Loucy (cell line): ENCODE measurements at regions not wholly inside any gene's neighbourhood (a gene's known extent, or its start where the extent isn't known, plus 50 kb on each side); places are given as distances from the start of the nearest gene placed in this dataset.

ENCODE experiments used
- H2AFZ ChIP-seq: fragments of 200-600 bp; sonication (generic); 2 replicates; pipeline ENCODE4 v1.6.0; 2016; ENCODE audit warnings: antibody characterized with exemption, mild to moderate bottlenecking, low read length, moderate library complexity
- H3F3A ChIP-seq: fragments of 200-600 bp; 2 replicates; pipeline ENCODE4 v1.6.0; 2016; ENCODE audit warnings: antibody characterized with exemption, low read depth, mild to moderate bottlenecking
- H3K27me3 ChIP-seq: fragments of 200-600 bp; sonication (generic); 2 replicates; pipeline ENCODE4 v1.6.1; 2014; ENCODE audit warnings: low read length, mild to moderate bottlenecking; ENCODE audit not compliant: insufficient read depth, poor library complexity, severe bottlenecking
- H3K36me3 ChIP-seq: fragments of 200-600 bp; sonication (generic); 2 replicates; pipeline ENCODE4 v1.6.1; 2016; ENCODE audit warnings: low read length; ENCODE audit not compliant: insufficient read depth
- H3K4me1 ChIP-seq: fragments of 200-600 bp; sonication (generic); 2 replicates; pipeline ENCODE4 v1.5.1; 2014; ENCODE audit warnings: low read length, mild to moderate bottlenecking; ENCODE audit not compliant: insufficient read depth, poor library complexity, severe bottlenecking
- H3K4me2 ChIP-seq: fragments of 200-600 bp; sonication (generic); 2 replicates; pipeline ENCODE4 v1.6.0; 2014; ENCODE audit warnings: antibody characterized with exemption, low read length, low read depth, mild to moderate bottlenecking; ENCODE audit not compliant: poor library complexity, severe bottlenecking
- H3K4me3 ChIP-seq: fragments of 200-600 bp; sonication (generic); 2 replicates; pipeline ENCODE4 v1.5.1; 2014; ENCODE audit warnings: low read length, mild to moderate bottlenecking, mixed read lengths; ENCODE audit not compliant: poor library complexity, severe bottlenecking
- H3K79me2 ChIP-seq: fragments of 200-600 bp; sonication (generic); 2 replicates; pipeline ENCODE4 v1.6.1; 2014; ENCODE audit warnings: low read length; ENCODE audit not compliant: insufficient read depth
- H3K9ac ChIP-seq: fragments of 200-600 bp; sonication (generic); 2 replicates; pipeline ENCODE4 v1.6.0; 2014; ENCODE audit warnings: mild to moderate bottlenecking, low read depth, low read length, moderate library complexity; ENCODE audit not compliant: poor library complexity, severe bottlenecking
- H3K9me2 ChIP-seq: fragments of 200-600 bp; sonication (generic); replicated peaks from 2 replicates; pipeline ENCODE4 v1.6.1; 2016; ENCODE audit warnings: low read depth, low read length, mixed read lengths
- H3K9me3 ChIP-seq: fragments of 200-600 bp; sonication (generic); 2 replicates; pipeline ENCODE4 v1.6.1; 2014; ENCODE audit warnings: mild to moderate bottlenecking, antibody characterized with exemption, low read length, low read depth; ENCODE audit not compliant: insufficient read depth
- H4K20me1 ChIP-seq: fragments of 200-600 bp; sonication (generic); 2 replicates; pipeline ENCODE4 v1.6.0; 2014; ENCODE audit warnings: antibody characterized with exemption, low read length, mild to moderate bottlenecking; ENCODE audit not compliant: insufficient read depth, poor library complexity, severe bottlenecking
- CTCF ChIP-seq: fragments of 200-600 bp; sonication (generic); conservative IDR thresholded peaks from 2 replicates; pipeline ENCODE4 v1.5.1; 2014; ENCODE audit warnings: mild to moderate bottlenecking, antibody characterized with exemption, low read length
- EZH2phosphoT487 ChIP-seq: fragments of 200-600 bp; IDR thresholded peaks from 2 replicates; pipeline ENCODE4 v1.6.1; 2018; ENCODE audit warnings: antibody characterized with exemption, mild to moderate bottlenecking, moderate library complexity, borderline replicate concordance

- Histone ChIP-seq H3K79me2 (no peaks in the 10 kb centered on the region), H3K9me2 (no peaks in the 10 kb centered on the region), H3K4me1 (peaks cover 8% of the 10 kb centered on the region), H3K4me3 (no peak overlapping the region), H3K36me3 (no peaks in the 10 kb centered on the region), H3K27me3 (no peaks in the 10 kb centered on the region), H4K20me1 (no peaks in the 10 kb centered on the region), H3K9ac (no peak overlapping the region), H2AFZ (no peak overlapping the region), H3F3A (no peaks in the 10 kb centered on the region), H3K9me3 (no peaks in the 10 kb centered on the region), H3K4me2 (no peak overlapping the region)
- TF ChIP-seq CTCF (no peak), EZH2phosphoT487 (no peak)
Measured at GRCh38 chr2:128558895-128559532, 240.3 kb upstream of the HS6ST1 start.

- Histone ChIP-seq H3K36me3 (no peaks in the 10 kb centered on the region), H3F3A (no peaks in the 10 kb centered on the region), H3K79me2 (no peaks in the 10 kb centered on the region), H3K4me1 (peaks cover 6% of the 10 kb centered on the region), H4K20me1 (no peaks in the 10 kb centered on the region), H2AFZ (no peak overlapping the region), H3K27me3 (no peaks in the 10 kb centered on the region), H3K4me2 (no peak overlapping the region), H3K4me3 (no peak overlapping the region), H3K9me3 (no peaks in the 10 kb centered on the region), H3K9ac (no peak overlapping the region), H3K9me2 (no peaks in the 10 kb centered on the region)
- TF ChIP-seq CTCF = no peak
- no peak for TF ChIP-seq EZH2phosphoT487
Measured at GRCh38 chr2:128559533-128560515, 241.2 kb upstream of the HS6ST1 start.

GRCh38 chr2:128560718-128561117 is 242.1 kb upstream of the HS6ST1 start:
- H3K4me3 ChIP-seq = no peak overlapping the region
- no peaks in the 10 kb centered on the region for H3F3A ChIP-seq
- H3K4me2 ChIP-seq = no peak overlapping the region
- no peaks in the 10 kb centered on the region for H3K27me3 ChIP-seq
- H4K20me1 ChIP-seq = no peaks in the 10 kb centered on the region
- no peak overlapping the region for H3K9ac ChIP-seq
- TF ChIP-seq CTCF = no peak
- TF ChIP-seq EZH2phosphoT487 = no peak
- no peak overlapping the region for H2AFZ ChIP-seq
- no peaks in the 10 kb centered on the region for H3K79me2 ChIP-seq
- H3K9me2 ChIP-seq = no peaks in the 10 kb centered on the region
- no peaks in the 10 kb centered on the region for H3K9me3 ChIP-seq
- H3K36me3 ChIP-seq = no peaks in the 10 kb centered on the region
- H3K4me1 ChIP-seq = peaks cover 6% of the 10 kb centered on the region
